Hepatic stellate cell (primary cell): ENCODE measurements at regions not wholly inside any gene's neighbourhood (a gene's known extent, or its start where the extent isn't known, plus 50 kb on each side); places are given as distances from the start of the nearest gene placed in this dataset.
A peak's percentile ranks its signal among the peaks of the same experiment; 100 is the strongest.

Source experiments
- DNase-seq: peaks from one replicate; pipeline ENCODE4 v3.0.0; 2011; ENCODE audit warnings: low spot score

GRCh38 chr17:79470754-79471153 lies 140.1 kb downstream of the RBFOX3 start:
- DNase-seq = no peak

DNA sequence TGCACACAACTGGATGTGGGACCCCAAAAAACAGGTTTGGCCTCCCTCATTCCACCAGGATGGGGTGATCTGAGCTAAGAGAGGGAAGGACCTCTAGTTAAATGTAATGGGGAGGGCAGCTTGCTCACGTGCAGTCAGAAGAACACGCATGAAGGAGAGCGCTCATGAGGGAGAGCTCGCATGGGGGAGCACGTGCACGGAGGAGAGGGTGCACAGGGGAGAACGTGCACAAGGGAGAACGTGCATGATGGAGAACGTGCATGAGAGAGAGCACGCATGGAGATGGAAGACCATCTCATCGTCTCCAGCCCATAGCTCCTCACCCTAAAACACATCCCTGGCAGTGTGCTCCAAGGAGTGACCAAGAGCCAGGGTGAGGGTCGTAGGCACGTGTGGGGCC lies 141.2 kb downstream of the RBFOX3 start:
- no peak for DNase-seq

- DNase-seq = no peak
Measured at GRCh38 chr17:79468183-79468944, 142.5 kb downstream of the RBFOX3 start.

GRCh38 chr17:79466562-79467350 lies 144.1 kb downstream of the RBFOX3 start:
- no peak for DNase-seq

GRCh38 chr17:79465681-79466025 lies 145.2 kb downstream of the RBFOX3 start:
- DNase-seq = no peak

DNA sequence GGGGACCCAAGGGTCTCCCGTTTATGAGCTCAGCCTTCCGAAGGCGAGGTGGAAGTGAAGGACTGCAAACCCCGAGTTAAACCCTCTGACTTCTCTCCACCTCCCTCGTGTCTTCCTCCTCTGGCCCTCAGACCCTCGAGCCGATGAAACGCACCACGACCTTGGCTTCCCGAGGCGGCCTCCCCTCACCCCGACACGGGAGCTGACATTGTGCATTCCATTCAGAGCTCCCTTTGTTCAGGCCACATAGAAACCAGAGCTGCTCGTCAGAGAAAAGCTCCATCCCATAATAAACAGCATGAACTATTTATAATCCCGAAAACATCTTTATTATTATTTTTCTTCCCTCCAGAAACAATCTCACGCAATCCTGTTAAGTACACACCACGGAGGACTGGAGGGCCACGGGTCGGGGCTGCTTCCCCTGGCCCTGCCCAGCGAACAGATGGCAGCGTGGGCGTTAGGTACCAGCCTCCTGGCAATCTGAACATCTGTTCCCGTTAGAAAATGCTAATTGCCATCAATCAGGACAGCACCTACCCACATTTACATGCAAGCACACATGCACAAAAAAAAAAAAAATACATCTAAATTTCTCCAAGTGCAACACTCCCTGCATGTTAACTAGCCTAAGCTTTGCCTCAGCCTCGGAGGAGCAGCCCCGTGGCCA lies 145.7 kb downstream of the RBFOX3 start:
- DNase-seq = no peak

GRCh38 chr17:79464318-79465010 lies 146.4 kb downstream of the RBFOX3 start:
- no peak for DNase-seq

DNA sequence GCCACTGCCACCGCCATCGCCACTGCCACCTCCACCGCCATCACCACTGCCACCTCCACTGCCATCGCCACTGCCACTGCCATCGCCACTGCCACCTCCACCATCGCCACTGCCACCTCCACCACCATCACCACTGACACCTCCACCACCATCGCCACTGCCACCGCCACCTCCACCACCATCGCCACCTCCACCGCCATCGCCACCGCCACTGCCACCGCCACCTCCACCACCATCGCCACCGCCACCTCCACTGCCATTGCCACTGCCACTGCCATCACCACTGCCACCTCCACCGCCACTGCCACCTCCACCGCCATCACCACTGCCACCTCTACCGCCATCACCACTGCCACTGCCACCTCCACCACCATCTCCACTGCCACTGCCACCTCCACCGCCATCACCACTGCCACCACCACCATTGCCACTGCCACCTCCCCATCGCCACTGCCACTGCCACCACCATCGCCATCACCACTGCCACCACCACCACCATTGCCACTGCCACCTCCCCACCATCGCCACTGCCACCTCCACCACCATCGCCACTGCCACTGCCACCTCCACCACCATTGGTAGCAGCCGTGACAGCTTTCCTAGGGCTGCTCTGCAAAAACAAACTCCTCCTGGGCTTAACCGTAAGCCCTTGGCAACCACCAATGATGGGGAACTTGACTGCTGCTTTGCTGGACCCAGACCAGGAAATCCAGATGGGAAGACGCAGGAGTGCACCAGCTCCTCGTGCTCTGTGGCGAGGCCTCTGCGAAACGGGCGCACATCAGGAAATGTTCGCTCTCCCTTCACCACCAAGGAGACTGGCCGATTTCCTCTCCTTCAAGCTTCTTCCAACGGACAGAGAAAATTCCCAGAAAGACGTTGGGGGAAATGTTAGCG lies 147.2 kb downstream of the RBFOX3 start:
- DNase-seq = no peak

DNA sequence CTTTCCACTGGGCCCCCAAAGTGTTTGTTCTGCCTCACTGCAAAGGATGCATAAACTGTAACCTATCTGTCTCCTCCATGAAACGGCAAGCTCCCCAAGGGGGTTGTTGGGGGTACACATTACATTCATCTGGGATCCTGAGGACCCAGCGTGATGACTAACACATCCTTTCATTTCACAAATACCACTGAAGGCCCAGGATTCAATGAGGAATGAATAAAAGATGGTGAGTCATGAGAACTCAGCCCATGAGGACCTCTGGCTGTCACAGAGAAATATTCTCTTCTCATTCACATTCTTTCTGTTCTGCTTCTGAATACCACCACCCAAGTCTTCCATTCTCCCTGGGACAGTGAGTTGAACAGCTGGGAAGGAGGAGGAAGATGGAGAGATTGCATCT lies 149.8 kb downstream of the RBFOX3 start:
- DNase-seq = peak; percentile 44

DNA sequence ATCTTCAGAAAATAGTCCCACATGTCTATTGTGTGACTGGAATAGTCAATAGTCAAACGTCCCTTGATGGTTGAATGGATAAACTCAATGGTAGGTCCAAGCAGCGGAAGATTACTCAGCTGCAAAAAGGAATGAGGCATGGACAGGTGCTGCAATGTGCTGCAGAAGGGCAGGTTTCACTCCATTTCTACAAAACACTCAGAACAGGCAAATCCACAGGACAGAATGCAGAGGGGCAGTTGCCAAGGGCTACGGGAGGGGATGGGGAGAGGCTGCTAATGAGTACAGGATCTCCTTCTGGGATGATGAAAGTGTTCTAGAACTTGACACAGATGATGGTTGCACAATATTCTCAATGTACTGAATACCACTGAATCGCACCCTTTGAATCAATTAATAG lies 151.0 kb downstream of the RBFOX3 start:
- no peak for DNase-seq

DNA sequence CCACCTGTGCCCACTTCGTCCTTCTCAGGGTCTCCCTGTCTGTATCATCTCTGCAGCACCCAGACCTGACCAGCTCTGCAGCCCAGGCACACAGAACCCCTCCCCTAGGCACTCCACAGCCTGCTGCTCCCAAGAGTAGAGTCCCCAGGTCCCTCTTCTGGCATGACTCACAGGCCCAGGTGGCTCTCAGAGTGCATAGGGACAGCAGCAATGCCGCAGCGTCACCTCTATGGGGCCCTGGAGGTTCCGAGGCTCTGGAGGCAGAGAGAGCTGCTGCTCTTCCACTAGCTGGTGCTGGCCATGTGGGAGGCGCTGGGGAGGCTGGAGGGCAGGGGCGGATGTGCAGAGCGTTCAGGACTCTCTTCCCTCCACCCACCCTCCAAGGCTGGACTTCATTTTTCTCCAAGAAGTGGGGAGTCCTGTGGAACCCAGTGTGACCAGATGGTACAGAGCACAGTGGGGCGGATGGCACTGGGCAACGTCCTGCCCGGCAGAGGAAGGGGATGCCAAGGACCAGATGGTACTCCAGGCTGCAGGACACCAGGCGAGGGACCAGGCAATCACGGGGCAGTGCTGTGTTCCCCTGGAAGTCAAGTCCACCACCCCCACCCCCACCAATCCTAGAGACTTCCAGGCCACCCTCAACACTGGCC lies 151.7 kb downstream of the RBFOX3 start:
- DNase-seq = no peak

- no peak for DNase-seq
Measured at GRCh38 chr17:79458356-79458755, 152.5 kb downstream of the RBFOX3 start.

DNA sequence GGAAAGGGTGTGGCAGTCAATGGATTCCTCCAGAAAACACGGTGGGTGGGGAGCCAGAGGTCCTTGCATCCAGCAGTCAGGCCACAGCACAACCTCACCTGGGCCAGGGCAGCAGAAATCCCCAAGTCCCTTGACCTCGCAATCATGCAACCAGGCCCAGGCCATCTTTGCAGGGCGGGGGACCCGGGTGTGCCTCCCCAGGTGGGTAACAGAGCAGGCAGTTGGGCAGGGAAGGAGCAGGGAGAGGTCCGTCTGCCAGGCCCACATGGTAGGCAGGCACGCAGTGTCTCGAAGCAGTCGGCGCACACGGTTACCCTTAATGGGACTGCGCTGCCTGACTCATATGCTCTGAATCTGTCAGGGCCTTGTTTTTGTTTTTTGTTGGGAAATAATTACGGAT lies 153.0 kb downstream of the RBFOX3 start:
- no peak for DNase-seq

DNA sequence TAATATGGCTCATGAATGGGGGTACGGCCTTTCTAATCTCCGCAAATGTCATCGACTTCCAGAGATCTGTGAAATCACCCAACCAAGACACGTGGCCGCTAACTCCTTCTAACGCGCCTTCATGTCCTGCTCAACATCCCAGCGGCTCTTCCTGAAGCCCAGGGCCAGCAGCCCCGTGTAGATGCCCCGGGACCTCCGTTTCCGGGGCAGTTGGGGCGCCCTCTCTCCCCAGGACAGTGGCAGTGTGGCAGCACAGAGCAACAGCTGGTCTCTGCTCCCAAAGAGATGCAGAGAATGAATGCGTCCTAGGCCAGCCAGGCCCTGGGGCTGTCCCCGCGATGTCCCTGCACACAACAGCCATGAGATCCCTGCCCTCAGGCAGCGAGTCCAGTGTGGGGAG lies 153.5 kb downstream of the RBFOX3 start:
- DNase-seq = no peak

DNA sequence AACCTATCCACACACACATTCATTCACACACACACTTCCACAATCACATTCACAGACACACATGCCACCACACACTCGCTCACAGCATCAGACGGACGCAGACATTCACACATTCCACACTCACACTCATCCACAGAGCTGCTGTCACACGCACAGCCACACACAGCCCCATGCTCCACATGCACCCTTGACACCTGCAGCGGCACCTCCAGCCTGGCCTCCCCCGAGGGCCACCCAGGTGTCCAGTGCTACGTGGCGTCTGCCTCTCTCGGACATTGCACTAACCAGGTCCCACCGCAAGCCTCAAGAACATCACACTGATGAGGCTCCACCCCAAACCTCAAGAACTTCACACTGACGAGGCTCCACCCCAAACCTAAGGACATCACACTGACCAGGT lies 155.2 kb downstream of the RBFOX3 start:
- no peak for DNase-seq

- DNase-seq = no peak
Measured at GRCh38 chr17:79454826-79455225, 156.0 kb downstream of the RBFOX3 start.

GRCh38 chr17:79453481-79453880 lies 157.4 kb downstream of the RBFOX3 start:
- no peak for DNase-seq

GRCh38 chr17:79452706-79453105 lies 158.1 kb downstream of the RBFOX3 start:
- no peak for DNase-seq

DNA sequence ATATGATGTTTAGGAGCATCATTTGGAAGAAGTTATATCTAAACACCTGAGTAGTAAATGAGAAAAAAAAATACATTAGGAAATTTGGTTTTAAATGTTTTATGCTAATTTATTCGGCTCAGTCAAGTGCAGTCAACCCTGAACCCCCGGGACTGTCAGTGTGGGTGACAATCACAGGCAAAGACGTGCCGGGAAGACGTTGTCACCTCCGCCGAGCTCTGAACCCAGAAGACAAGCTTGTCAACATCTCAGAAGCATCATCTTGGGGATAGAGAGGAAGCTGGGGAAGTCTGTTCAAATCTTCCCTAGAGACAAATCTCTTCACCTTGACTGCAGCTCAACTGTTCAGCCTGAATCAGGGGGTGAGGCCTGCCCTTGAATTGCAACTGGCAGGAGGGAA lies 159.7 kb downstream of the RBFOX3 start:
- no peak for DNase-seq

GRCh38 chr17:79446399-79447009 lies 164.3 kb downstream of the RBFOX3 start:
- no peak for DNase-seq

- DNase-seq = no peak
Measured at GRCh38 chr17:79444198-79444597, 166.7 kb downstream of the RBFOX3 start.
